Natural killer cell treated with Interleukin-12 subunit alpha and Interleukin-12 subunit beta and Interleukin-15 and Interleukin-18, amount 100 ng/mL, for 72 hours (primary cell): ENCODE measurements at regions not wholly inside any gene's neighbourhood (a gene's known extent, or its start where the extent isn't known, plus 50 kb on each side); places are given as distances from the start of the nearest gene placed in this dataset.
"Not testable (repeated sequence)": the region's sequence is repeated elsewhere in the genome, so short reads cannot be mapped to it uniquely, and the experiment has no call there.

Experiments
- ATAC-seq, 2 donors: fragments of 150-1000 bp; cut with Tn5 transposase in 1 of 2; sonication (Bioruptor Pico), chemical (Tn5 transposase) in 1 of 2; 2 replicates each; pipeline ENCODE4 v1.10.0; 2021
- DNase-seq: peaks from one replicate; pipeline ENCODE4 v3.0.0; 2022; ENCODE audit warnings: low spot score
- H3K27ac Mint-ChIP-seq, 2 donors: 1 replicate in 1 of 2; 2 replicates in 1 of 2; pipeline ENCODE4 v1.8.0; 2022; ENCODE audit warnings: mixed read lengths in 2 of 2, mild to moderate bottlenecking in 1 of 2, moderate library complexity in 1 of 2
- H3K27me3 Mint-ChIP-seq, 2 donors: 1 replicate in 1 of 2; 2 replicates in 1 of 2; pipeline ENCODE4 v1.8.0; 2022; ENCODE audit warnings: mixed read lengths in 2 of 2
- H3K36me3 Mint-ChIP-seq: one replicate; pipeline ENCODE4 v1.8.0; 2022; ENCODE audit warnings: mixed read lengths
- H3K4me1 Mint-ChIP-seq, 2 donors: 1 replicate in 1 of 2; 2 replicates in 1 of 2; pipeline ENCODE4 v1.8.0; 2022; ENCODE audit warnings: low read depth in 2 of 2, mixed read lengths in 2 of 2, mild to moderate bottlenecking in 1 of 2
- H3K4me3 Mint-ChIP-seq: one replicate; pipeline ENCODE4 v1.8.0; 2022; ENCODE audit warnings: mixed read lengths
- H3K9me3 Mint-ChIP-seq: 2 replicates; pipeline ENCODE4 v1.8.0; 2022; ENCODE audit warnings: mixed read lengths

- Mint-ChIP-seq H3K4me3 (no peak overlapping the region), H3K27me3 (peaks cover 2 to 20% of the 10 kb centered on the region in 2 donors), H3K9me3 (no peaks in the 10 kb centered on the region), H3K27ac (no peak overlapping the region), H3K36me3 (no peaks in the 10 kb centered on the region), H3K4me1 (peaks cover 0 to 7% of the 10 kb centered on the region in 2 donors)
- no peak for ATAC-seq
- no peak for DNase-seq
These were observed 106.4 kb upstream of the C14orf180 start for GRCh38 chr14:104473244-104473565.

- no peak overlapping the region for H3K27ac Mint-ChIP-seq
- ATAC-seq: no peak
- peaks cover 0 to 7% of the 10 kb centered on the region in 2 donors for H3K4me1 Mint-ChIP-seq
- H3K27me3 Mint-ChIP-seq: peaks cover 2 to 13% of the 10 kb centered on the region in 2 donors
- no peaks in the 10 kb centered on the region for H3K36me3 Mint-ChIP-seq
- no peaks in the 10 kb centered on the region for H3K9me3 Mint-ChIP-seq
- H3K4me3 Mint-ChIP-seq: no peak overlapping the region
- no peak for DNase-seq
These were observed 105.7 kb upstream of the C14orf180 start for GRCh38 chr14:104473649-104474494.

- no peak for ATAC-seq
- H3K4me3 Mint-ChIP-seq: no peak overlapping the region
These were observed 104.9 kb upstream of the C14orf180 start for GRCh38 chr14:104474495-104475213.

GRCh38 chr14:104475256-104475655, 104.3 kb upstream of the C14orf180 start:
- H3K4me3 Mint-ChIP-seq: no peak overlapping the region
- H3K9me3 Mint-ChIP-seq: no peaks in the 10 kb centered on the region
- H3K36me3 Mint-ChIP-seq: no peaks in the 10 kb centered on the region
- ATAC-seq (no peak), DNase-seq (no peak)
- no peak overlapping the region for H3K27ac Mint-ChIP-seq
- H3K27me3 Mint-ChIP-seq: peaks cover 2 to 13% of the 10 kb centered on the region in 2 donors
- H3K4me1 Mint-ChIP-seq: peaks cover 0 to 7% of the 10 kb centered on the region in 2 donors

More at GRCh38 chr14:104474495-104475213, 104.9 kb upstream of the C14orf180 start:
- DNase-seq: no peak
- Mint-ChIP-seq H3K36me3 (no peaks in the 10 kb centered on the region), H3K27ac (no peak overlapping the region), H3K4me1 (peaks cover 0 to 7% of the 10 kb centered on the region in 2 donors), H3K27me3 (peaks cover 2 to 13% of the 10 kb centered on the region in 2 donors), H3K9me3 (no peaks in the 10 kb centered on the region)

- Mint-ChIP-seq H3K27ac (no peak overlapping the region), H3K4me1 (peaks cover 0 to 7% of the 10 kb centered on the region in 2 donors), H3K36me3 (peaks cover under 1% of the 10 kb centered on the region), H3K27me3 (peaks cover 2 to 13% of the 10 kb centered on the region in 2 donors), H3K9me3 (no peaks in the 10 kb centered on the region), H3K4me3 (no peak overlapping the region)
- no peak for DNase-seq
- no peak for ATAC-seq
These were observed 103.8 kb upstream of the C14orf180 start for GRCh38 chr14:104475802-104476201.

- ATAC-seq: no peak
- DNase-seq: no peak
- H3K9me3 Mint-ChIP-seq: peaks cover 3% of the 10 kb centered on the region
- peaks cover 6 to 16% of the 10 kb centered on the region in 2 donors for H3K27me3 Mint-ChIP-seq
- no peak overlapping the region for H3K27ac Mint-ChIP-seq
- peaks cover 0 to 7% of the 10 kb centered on the region in 2 donors for H3K4me1 Mint-ChIP-seq
- H3K36me3 Mint-ChIP-seq: peaks cover 5% of the 10 kb centered on the region
- H3K4me3 Mint-ChIP-seq: no peak overlapping the region
These were observed 103.1 kb upstream of the C14orf180 start for GRCh38 chr14:104476437-104476836.

- no peak overlapping the region for H3K4me3 Mint-ChIP-seq
- ATAC-seq: no peak
These were observed 102.4 kb upstream of the C14orf180 start for GRCh38 chr14:104477117-104477623.

GRCh38 chr14:104477666-104478380, 101.7 kb upstream of the C14orf180 start:
- ATAC-seq (no peak), DNase-seq (no peak)
- H3K36me3 Mint-ChIP-seq: peaks cover 7% of the 10 kb centered on the region
- H3K27ac Mint-ChIP-seq: no peak overlapping the region
- H3K9me3 Mint-ChIP-seq: peaks cover 7% of the 10 kb centered on the region
- H3K4me1 Mint-ChIP-seq: no peaks in the 10 kb centered on the region
- no peak overlapping the region for H3K4me3 Mint-ChIP-seq
- peaks cover 6% of the 10 kb centered on the region in 2 donors for H3K27me3 Mint-ChIP-seq

More at GRCh38 chr14:104477117-104477623, 102.4 kb upstream of the C14orf180 start:
- peaks cover 5% of the 10 kb centered on the region for H3K36me3 Mint-ChIP-seq
- no peak overlapping the region for H3K27ac Mint-ChIP-seq
- peaks cover 0 to 2% of the 10 kb centered on the region in 2 donors for H3K4me1 Mint-ChIP-seq
- peaks cover 6 to 9% of the 10 kb centered on the region in 2 donors for H3K27me3 Mint-ChIP-seq
- no peak for DNase-seq
- peaks cover 6% of the 10 kb centered on the region for H3K9me3 Mint-ChIP-seq

- no peak for DNase-seq
- Mint-ChIP-seq H3K36me3 (peaks cover 14% of the 10 kb centered on the region), H3K9me3 (peaks cover 9% of the 10 kb centered on the region), H3K4me3 (no peak overlapping the region), H3K4me1 (no peaks in the 10 kb centered on the region), H3K27me3 (peaks cover 13 to 14% of the 10 kb centered on the region in 2 donors), H3K27ac (no peak overlapping the region)
- ATAC-seq: no peak
These were observed 100.9 kb upstream of the C14orf180 start for GRCh38 chr14:104478656-104479055.

GRCh38 chr14:104479901-104480300, 99.7 kb upstream of the C14orf180 start:
- Mint-ChIP-seq H3K27me3 (peaks cover 18 to 20% of the 10 kb centered on the region in 2 donors), H3K4me3 (no peak overlapping the region), H3K36me3 (peaks cover 14% of the 10 kb centered on the region), H3K27ac (no peak overlapping the region), H3K9me3 (peaks cover 9% of the 10 kb centered on the region), H3K4me1 (no peaks in the 10 kb centered on the region)
- DNase-seq (no peak), ATAC-seq (no peak)

GRCh38 chr14:104481323-104481722, 98.2 kb upstream of the C14orf180 start:
- Mint-ChIP-seq H3K4me3 (no peak overlapping the region), H3K4me1 (no peaks in the 10 kb centered on the region), H3K27ac (no peak overlapping the region), H3K27me3 (peaks cover 18 to 29% of the 10 kb centered on the region in 2 donors), H3K9me3 (peaks cover 9% of the 10 kb centered on the region), H3K36me3 (peaks cover 14% of the 10 kb centered on the region)
- DNase-seq: no peak
- ATAC-seq: no peak

- Mint-ChIP-seq H3K27me3 (peaks cover 18 to 29% of the 10 kb centered on the region in 2 donors), H3K36me3 (peaks cover 14% of the 10 kb centered on the region)
- not testable (repeated sequence) for H3K4me3 Mint-ChIP-seq, H3K27ac Mint-ChIP-seq, DNase-seq, H3K4me1 Mint-ChIP-seq, H3K9me3 Mint-ChIP-seq, ATAC-seq
These were observed 97.5 kb upstream of the C14orf180 start for GRCh38 chr14:104482017-104482416.

- no peaks in the 10 kb centered on the region for H3K4me1 Mint-ChIP-seq
- H3K4me3 Mint-ChIP-seq: no peak overlapping the region
- no peak for DNase-seq
- peaks cover 7% of the 10 kb centered on the region for H3K9me3 Mint-ChIP-seq
- peaks cover 25 to 50% of the 10 kb centered on the region in 2 donors for H3K27me3 Mint-ChIP-seq
- no peak overlapping the region for H3K27ac Mint-ChIP-seq
- no peak for ATAC-seq
- H3K36me3 Mint-ChIP-seq: peaks cover 9% of the 10 kb centered on the region
These were observed 93.2 kb upstream of the C14orf180 start for GRCh38 chr14:104486222-104486923.
